ENCODE measurements at regions not wholly inside any gene's neighbourhood (a gene's known extent, or its start where the extent isn't known, plus 50 kb on each side); places are given as distances from the start of the nearest gene placed in this dataset.

GRCh38 chr12:131454418-131455217 lies 256.3 kb upstream of the SFSWAP start:
- peak; percentile 3 for DNase-seq (ENCODE audit: low read depth)
- TF ChIP-seq CTCF (conservative IDR thresholded peaks at IDR 0.05; ENCODE audit: low read depth, low read length), result peak; percentile 15
- no peak overlapping the region for H3K4me3 ChIP-seq (ENCODE audit: low read depth, low read length)

- no peak for TF ChIP-seq CTCF (conservative IDR thresholded peaks at IDR 0.05; ENCODE audit: low read depth, low read length)
- no peak for DNase-seq (ENCODE audit: low read depth)
- no peak overlapping the region for H3K4me3 ChIP-seq (ENCODE audit: low read depth, low read length)
Measured at GRCh38 chr12:131455218-131455506, 255.7 kb upstream of the SFSWAP start.

GRCh38 chr12:131455581-131456110 lies 255.2 kb upstream of the SFSWAP start:
- no peak for DNase-seq (ENCODE audit: low read depth)
- H3K4me3 ChIP-seq (ENCODE audit: low read depth, low read length), result no peak overlapping the region
- TF ChIP-seq CTCF (conservative IDR thresholded peaks at IDR 0.05; ENCODE audit: low read depth, low read length), result no peak

GRCh38 chr12:131456301-131457027 lies 254.4 kb upstream of the SFSWAP start:
- TF ChIP-seq CTCF (conservative IDR thresholded peaks at IDR 0.05; ENCODE audit: low read depth, low read length), result no peak
- H3K4me3 ChIP-seq (ENCODE audit: low read depth, low read length), result no peak overlapping the region
- no peak for DNase-seq (ENCODE audit: low read depth)

- no peak for TF ChIP-seq CTCF (conservative IDR thresholded peaks at IDR 0.05; ENCODE audit: low read depth, low read length)
- DNase-seq (ENCODE audit: low read depth), result no peak
Measured at GRCh38 chr12:131457028-131457310, 253.9 kb upstream of the SFSWAP start.

GRCh38 chr12:131457331-131458047 lies 253.4 kb upstream of the SFSWAP start:
- DNase-seq (ENCODE audit: low read depth), result no peak
- no peak for TF ChIP-seq CTCF (conservative IDR thresholded peaks at IDR 0.05; ENCODE audit: low read depth, low read length)
- H3K4me3 ChIP-seq (ENCODE audit: low read depth, low read length), result no peak overlapping the region

More at GRCh38 chr12:131457028-131457310, 253.9 kb upstream of the SFSWAP start:
- no peak overlapping the region for H3K4me3 ChIP-seq (ENCODE audit: low read depth, low read length)

Data from choroid plexus epithelial cell (primary cell).